SK-N-SH (cell line): ENCODE measurements at regions not wholly inside any gene's neighbourhood (a gene's known extent, or its start where the extent isn't known, plus 50 kb on each side); places are given as distances from the start of the nearest gene placed in this dataset.

Experiments used
- GABPA ChIP-seq: IDR thresholded peaks from 2 replicates; pipeline ENCODE4 v1.4.0; 2012; ENCODE audit warnings: low read depth, mild to moderate bottlenecking
- JUND ChIP-seq: IDR thresholded peaks from 2 replicates; pipeline ENCODE4 v1.4.0; 2012
- MEF2A ChIP-seq: IDR thresholded peaks from 2 replicates; pipeline ENCODE4 v1.4.0; 2012; ENCODE audit warnings: low read depth, borderline replicate concordance
- RAD21 ChIP-seq: IDR thresholded peaks from 2 replicates; pipeline ENCODE4 v1.6.1; 2012; ENCODE audit warnings: mild to moderate bottlenecking, low read length
- SIN3A ChIP-seq: IDR thresholded peaks from 2 replicates; pipeline ENCODE4 v1.6.1; 2012; ENCODE audit warnings: low read depth, mild to moderate bottlenecking, low read length, moderate library complexity, borderline replicate concordance
- TF ChIP-seq, protein P1 (sequence below): fragments of 200-600 bp; sonication (generic); IDR thresholded peaks from 2 replicates; pipeline ENCODE4 v1.6.1; 2017; ENCODE audit warnings: antibody characterized with exemption, mild to moderate bottlenecking, moderate library complexity
- TF ChIP-seq, protein P2 (sequence below): IDR thresholded peaks from 2 replicates; pipeline ENCODE4 v1.6.1; 2012; ENCODE audit warnings: mild to moderate bottlenecking, low read depth, low read length, moderate library complexity
- TF ChIP-seq, protein P3 (sequence below): fragments of 150-350 bp; IDR thresholded peaks from 2 replicates; pipeline ENCODE4 v1.6.1; 2017; ENCODE audit warnings: antibody characterized with exemption, low read length, low read depth, borderline replicate concordance
- TF ChIP-seq, protein P4 (sequence below): IDR thresholded peaks from 2 replicates; pipeline ENCODE4 v1.4.0; 2012; ENCODE audit warnings: low read depth

DNA sequence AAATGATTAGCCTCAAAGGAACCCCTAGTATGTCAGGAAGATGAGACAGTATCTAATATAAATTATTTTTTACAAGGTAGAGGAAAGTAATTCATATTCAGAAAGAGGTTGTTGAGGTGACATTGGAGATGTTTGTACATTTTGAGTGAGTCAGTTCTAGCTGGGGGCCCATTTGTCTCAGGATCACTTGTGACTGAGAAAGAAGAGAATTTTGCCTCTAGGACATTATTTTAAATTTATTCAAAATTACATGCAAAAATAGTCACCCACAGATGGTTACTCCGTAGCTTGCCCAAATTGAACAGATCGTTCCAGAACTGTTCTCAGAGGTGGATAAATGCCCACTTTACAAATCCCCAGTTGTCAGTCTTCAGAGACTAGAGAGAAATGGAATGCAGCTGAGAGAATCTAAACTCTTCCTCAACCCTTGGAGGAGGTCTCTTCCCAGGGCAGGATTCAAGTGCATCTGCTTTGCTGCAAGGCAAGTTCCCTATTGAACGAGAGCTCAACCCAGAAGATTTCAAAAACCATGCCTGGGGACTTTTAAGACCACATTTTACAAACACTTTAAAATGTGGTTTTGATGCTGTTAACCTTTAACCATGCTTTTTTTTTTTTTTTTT lies 987.8 kb upstream of the ADAMTS5 start:
- TF ChIP-seq, protein P1, sequence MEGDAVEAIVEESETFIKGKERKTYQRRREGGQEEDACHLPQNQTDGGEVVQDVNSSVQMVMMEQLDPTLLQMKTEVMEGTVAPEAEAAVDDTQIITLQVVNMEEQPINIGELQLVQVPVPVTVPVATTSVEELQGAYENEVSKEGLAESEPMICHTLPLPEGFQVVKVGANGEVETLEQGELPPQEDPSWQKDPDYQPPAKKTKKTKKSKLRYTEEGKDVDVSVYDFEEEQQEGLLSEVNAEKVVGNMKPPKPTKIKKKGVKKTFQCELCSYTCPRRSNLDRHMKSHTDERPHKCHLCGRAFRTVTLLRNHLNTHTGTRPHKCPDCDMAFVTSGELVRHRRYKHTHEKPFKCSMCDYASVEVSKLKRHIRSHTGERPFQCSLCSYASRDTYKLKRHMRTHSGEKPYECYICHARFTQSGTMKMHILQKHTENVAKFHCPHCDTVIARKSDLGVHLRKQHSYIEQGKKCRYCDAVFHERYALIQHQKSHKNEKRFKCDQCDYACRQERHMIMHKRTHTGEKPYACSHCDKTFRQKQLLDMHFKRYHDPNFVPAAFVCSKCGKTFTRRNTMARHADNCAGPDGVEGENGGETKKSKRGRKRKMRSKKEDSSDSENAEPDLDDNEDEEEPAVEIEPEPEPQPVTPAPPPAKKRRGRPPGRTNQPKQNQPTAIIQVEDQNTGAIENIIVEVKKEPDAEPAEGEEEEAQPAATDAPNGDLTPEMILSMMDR: no peak
- TF ChIP-seq GABPA (no peak), RAD21 (no peak), JUND (no peak), MEF2A (no peak), SIN3A (no peak)
- TF ChIP-seq, protein P2, sequence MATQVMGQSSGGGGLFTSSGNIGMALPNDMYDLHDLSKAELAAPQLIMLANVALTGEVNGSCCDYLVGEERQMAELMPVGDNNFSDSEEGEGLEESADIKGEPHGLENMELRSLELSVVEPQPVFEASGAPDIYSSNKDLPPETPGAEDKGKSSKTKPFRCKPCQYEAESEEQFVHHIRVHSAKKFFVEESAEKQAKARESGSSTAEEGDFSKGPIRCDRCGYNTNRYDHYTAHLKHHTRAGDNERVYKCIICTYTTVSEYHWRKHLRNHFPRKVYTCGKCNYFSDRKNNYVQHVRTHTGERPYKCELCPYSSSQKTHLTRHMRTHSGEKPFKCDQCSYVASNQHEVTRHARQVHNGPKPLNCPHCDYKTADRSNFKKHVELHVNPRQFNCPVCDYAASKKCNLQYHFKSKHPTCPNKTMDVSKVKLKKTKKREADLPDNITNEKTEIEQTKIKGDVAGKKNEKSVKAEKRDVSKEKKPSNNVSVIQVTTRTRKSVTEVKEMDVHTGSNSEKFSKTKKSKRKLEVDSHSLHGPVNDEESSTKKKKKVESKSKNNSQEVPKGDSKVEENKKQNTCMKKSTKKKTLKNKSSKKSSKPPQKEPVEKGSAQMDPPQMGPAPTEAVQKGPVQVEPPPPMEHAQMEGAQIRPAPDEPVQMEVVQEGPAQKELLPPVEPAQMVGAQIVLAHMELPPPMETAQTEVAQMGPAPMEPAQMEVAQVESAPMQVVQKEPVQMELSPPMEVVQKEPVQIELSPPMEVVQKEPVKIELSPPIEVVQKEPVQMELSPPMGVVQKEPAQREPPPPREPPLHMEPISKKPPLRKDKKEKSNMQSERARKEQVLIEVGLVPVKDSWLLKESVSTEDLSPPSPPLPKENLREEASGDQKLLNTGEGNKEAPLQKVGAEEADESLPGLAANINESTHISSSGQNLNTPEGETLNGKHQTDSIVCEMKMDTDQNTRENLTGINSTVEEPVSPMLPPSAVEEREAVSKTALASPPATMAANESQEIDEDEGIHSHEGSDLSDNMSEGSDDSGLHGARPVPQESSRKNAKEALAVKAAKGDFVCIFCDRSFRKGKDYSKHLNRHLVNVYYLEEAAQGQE: no peak
- TF ChIP-seq, protein P3, sequence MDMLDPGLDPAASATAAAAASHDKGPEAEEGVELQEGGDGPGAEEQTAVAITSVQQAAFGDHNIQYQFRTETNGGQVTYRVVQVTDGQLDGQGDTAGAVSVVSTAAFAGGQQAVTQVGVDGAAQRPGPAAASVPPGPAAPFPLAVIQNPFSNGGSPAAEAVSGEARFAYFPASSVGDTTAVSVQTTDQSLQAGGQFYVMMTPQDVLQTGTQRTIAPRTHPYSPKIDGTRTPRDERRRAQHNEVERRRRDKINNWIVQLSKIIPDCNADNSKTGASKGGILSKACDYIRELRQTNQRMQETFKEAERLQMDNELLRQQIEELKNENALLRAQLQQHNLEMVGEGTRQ: no peak
- TF ChIP-seq, protein P4, sequence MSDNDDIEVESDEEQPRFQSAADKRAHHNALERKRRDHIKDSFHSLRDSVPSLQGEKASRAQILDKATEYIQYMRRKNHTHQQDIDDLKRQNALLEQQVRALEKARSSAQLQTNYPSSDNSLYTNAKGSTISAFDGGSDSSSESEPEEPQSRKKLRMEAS: no peak
